KOPT-K1 (cell line): ENCODE measurements at regions not wholly inside any gene's neighbourhood (a gene's known extent, or its start where the extent isn't known, plus 50 kb on each side); places are given as distances from the start of the nearest gene placed in this dataset.

Experiments used
- H3K27ac ChIP-seq: fragments of 200-600 bp; sonication (generic); 2 replicates; pipeline ENCODE4 v1.5.1; 2016; ENCODE audit warnings: antibody characterized with exemption, mild to moderate bottlenecking, low read depth, low read length; ENCODE audit not compliant: poor library complexity, severe bottlenecking
- H3K36me3 ChIP-seq: fragments of 200-600 bp; sonication (generic); 2 replicates; pipeline ENCODE4 v1.5.1; 2017; ENCODE audit warnings: antibody characterized with exemption, mild to moderate bottlenecking, low read length, moderate library complexity; ENCODE audit not compliant: insufficient read depth
- H3K9me3 ChIP-seq: fragments of 200-600 bp; sonication (generic); 2 replicates; pipeline ENCODE4 v1.5.1; 2017; ENCODE audit warnings: antibody characterized with exemption, low read length, mild to moderate bottlenecking; ENCODE audit not compliant: insufficient read depth, poor library complexity, severe bottlenecking

DNA sequence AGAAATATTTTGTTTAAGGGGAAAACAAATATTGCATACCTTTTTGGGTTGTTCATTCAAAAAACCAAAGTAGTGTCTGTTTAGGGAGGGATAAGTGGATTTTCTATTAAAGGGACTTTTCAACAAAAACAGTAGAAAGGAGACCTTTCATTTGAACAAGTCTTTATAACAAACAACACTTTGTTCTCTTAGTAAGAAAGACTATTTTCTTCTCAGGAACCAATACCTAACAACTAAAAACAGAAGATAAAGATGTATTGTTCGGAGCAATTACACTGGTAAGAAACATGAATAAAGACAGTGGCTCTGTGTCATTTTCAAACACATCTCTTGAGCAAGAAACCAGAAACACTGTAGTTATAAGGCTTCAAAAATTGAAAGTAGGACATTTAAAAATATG, 1610.1 kb upstream of the PCDH20 start:
- no peaks in the 10 kb centered on the region for H3K9me3 ChIP-seq
- H3K36me3 ChIP-seq = no peaks in the 10 kb centered on the region
- no peak overlapping the region for H3K27ac ChIP-seq

DNA sequence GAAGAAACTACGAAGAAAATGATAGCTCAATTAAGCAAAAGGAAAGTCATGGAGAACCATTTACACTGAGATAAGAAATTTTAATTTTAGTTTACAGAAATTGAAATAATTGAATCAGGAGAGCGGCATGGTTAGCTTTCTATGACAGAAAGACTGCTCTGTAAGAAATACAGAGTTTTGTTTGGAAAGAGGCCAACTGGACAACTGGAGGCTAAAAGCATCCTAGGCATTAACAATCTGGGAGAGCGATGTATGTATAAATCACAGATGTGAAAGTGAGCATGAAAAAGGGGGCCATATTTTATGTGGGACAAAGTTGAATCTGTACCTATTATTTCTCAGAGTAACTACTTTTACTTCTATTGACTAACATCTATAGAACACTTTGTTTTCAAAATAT, 1608.8 kb upstream of the PCDH20 start:
- Histone ChIP-seq H3K27ac (no peak overlapping the region), H3K36me3 (no peaks in the 10 kb centered on the region), H3K9me3 (no peaks in the 10 kb centered on the region)

DNA sequence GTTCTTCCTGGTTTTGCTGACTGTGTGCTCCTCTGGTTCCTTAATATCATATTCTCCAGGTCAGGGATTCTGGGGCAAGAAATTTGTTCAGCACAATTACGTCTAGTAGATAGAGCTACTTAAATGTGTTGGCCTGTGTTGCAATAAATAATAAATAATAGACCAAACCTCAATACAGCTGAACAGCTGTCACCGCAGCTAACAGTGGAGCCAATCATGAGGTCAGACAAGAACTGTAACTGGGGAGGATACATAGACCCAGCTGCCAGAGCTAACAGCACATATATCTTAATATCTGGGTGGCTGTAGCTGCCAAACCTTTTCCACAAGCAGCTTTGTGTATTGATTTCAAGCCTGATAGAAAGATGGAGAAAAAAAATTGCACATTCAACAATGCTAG, 1596.3 kb upstream of the PCDH20 start:
- Histone ChIP-seq H3K27ac (no peak overlapping the region), H3K9me3 (peaks cover 57% of the 10 kb centered on the region), H3K36me3 (no peaks in the 10 kb centered on the region)

DNA sequence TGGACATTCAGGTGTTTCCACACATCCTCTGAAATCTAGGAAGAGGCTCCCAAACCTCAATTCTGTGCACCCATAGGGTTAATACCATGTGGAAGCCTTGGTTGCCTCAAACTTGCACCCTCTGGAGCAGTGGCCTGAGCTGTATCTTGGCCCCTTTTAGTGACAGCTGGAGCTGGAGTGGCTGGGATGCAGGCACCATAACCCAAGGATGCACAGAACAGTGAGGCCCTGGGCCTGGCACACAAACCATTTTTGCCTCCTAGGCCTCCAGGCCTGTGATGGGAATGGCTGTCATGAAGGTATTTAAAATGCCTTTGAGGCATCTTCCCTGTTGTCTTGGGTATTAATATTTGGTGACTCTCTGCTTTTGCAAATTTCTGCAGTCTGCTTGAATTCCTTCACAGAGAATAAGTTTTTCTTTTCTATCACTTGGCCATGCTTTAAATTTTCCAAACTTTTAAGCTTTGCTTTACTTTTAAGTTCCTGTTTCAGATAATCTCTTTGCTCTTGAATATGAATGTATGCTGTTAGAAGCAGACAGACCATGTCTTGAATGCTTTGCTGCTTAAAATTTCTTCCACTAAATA, 1594.5 kb upstream of the PCDH20 start:
- H3K27ac ChIP-seq = no peak overlapping the region
- H3K9me3 ChIP-seq = peaks cover 71% of the 10 kb centered on the region
- H3K36me3 ChIP-seq = no peaks in the 10 kb centered on the region

DNA sequence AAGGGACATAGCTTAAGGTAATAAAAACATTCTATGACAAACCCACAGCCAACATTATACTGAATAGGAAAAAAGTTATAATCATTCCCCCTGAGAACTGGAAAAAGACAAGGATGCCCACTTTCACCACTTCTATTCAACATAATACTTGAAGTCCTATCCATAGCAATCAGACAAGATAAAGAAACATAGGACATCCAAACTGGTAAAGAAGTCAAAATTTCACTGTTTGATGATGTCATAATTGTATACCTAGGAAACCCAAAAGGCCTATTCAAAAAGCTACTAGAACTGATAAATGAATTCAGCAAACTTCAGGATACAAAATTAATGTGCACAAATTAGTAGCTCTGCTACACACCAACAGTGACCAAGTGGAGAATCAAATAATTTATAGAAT, 1590.0 kb upstream of the PCDH20 start:
- no peak overlapping the region for H3K27ac ChIP-seq
- no peaks in the 10 kb centered on the region for H3K36me3 ChIP-seq
- H3K9me3 ChIP-seq = peaks cover 68% of the 10 kb centered on the region

DNA sequence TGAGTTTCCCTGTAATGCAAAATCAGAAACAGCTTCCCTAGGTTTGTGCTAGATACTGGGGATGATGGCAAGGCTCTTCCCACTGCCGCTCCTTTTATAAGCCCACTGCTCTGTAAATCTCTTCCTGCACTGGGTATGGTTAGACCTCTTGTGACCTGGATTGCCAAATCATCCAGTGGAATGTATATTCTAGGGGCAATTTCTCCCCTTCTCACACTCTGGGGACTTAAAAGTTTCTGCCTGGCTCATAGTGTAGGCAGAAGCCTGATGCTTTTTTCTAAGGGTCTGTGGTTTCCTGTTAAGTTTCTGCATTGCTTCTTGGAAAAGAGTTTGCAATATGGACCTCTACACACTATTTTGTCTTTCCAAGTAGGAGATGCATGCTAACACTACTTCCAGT, 1582.0 kb upstream of the PCDH20 start:
- H3K36me3 ChIP-seq = no peaks in the 10 kb centered on the region
- H3K27ac ChIP-seq = peak overlapping the region; percentile 89
- H3K9me3 ChIP-seq = peaks cover 18% of the 10 kb centered on the region

DNA sequence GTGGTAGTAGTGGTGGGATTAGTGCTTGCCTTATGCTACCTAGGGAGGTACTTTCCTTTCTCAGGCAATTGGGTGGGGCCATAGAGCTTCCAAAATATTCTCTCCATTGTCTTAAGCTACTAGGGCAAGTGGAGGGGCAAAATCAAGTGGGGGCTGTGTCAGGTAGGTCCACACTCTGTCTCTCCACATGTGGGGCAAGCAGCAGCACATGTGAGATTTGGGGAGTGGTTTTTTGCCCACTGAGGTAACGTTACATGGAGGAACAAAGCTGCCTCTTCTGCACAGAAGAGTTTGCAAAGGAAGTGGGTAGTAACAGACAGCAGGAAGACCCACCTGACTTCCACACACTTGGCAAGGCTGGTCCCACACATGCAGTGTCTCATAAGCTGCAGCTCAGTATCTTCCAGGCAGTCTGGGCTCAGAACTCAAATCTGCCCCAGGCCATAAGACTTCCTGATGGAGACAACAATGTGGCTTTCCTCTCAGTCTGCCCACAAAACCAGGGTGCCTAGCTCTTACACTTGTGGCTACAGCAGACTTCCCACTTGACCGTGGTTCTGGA, 1581.5 kb upstream of the PCDH20 start:
- Histone ChIP-seq H3K27ac (peak overlapping the region; percentile 89), H3K9me3 (peaks cover 17% of the 10 kb centered on the region), H3K36me3 (no peaks in the 10 kb centered on the region)

DNA sequence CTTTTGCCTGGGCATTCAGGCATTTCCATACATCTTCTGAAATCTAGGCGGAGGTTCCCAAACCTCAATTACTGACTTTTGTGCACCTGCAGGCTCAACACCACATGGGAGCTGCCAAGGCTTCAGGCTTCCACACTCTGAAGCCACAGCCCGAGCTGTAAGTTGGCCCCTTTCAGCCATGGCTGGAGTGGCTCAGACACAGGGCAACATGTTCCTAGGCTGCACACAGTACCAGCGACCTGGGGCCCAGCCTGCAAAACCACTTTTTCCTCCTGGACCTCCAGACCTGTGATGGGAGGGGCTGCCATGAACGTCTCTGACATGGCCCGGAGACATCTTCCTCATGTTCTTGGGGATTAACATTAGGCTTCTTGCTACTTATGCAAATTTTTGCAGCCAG, 1558.2 kb upstream of the PCDH20 start:
- no peak overlapping the region for H3K27ac ChIP-seq
- H3K9me3 ChIP-seq = peaks cover 16% of the 10 kb centered on the region
- H3K36me3 ChIP-seq = no peaks in the 10 kb centered on the region

DNA sequence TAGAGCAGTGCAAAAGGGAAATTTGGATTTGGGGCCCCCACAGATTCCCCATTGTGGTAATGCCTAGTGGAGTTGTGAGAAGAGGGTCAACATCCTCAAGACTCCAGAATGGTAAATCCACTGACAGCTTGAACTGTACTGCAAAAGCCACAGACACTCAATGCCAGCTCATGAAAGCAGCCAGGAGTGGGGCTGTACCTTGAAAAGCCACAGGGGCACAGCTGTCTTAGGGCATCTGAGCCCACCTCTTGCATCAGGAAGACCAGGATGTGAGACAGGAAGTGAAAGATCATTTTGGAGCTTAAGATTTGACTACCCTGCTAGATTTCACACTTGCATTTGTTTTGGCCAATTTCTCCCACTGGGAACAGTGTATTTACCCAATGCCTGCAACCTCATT, 1548.9 kb upstream of the PCDH20 start:
- Histone ChIP-seq H3K27ac (no peak overlapping the region), H3K36me3 (no peaks in the 10 kb centered on the region), H3K9me3 (peaks cover 23% of the 10 kb centered on the region)

DNA sequence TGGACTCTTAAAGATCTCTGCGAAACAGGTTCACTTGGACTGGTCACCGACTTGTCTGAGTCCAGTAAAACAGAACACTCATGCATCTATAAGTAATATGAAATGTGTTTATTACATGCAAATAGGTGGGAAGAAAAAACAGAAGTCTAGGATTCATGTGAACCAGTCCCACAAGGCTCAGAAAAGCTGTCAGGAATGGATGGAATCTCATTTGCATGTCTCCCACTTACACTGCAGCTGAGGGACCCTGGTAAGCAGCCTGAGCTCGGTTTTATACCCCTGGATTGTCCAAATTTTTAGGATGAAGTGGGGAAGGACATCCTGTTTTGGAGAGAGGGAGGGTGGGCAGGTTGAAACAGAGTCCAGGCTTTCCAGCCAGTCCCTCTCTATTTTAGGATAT, 1545.1 kb upstream of the PCDH20 start:
- Histone ChIP-seq H3K9me3 (peaks cover 13% of the 10 kb centered on the region), H3K36me3 (no peaks in the 10 kb centered on the region), H3K27ac (no peak overlapping the region)

DNA sequence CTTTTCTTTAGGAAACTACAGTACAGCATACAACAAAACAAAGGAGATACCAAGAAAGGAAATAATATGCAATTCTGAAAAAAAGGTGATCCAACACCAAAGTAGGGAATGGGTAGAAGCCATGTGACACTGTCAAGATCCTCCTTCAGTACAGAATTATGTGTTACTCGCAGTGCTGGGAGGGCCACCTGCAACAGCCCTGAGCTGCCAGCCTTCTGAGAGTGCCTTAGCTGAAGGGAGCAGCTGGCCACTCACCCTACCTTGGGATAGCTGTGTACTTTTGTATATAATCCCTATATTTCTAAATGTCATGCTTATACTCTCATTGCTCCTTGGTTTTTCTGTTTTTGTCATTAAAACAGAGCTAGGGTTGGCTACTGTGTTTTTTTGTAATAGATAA, 1518.2 kb upstream of the PCDH20 start:
- no peaks in the 10 kb centered on the region for H3K9me3 ChIP-seq
- no peak overlapping the region for H3K27ac ChIP-seq

DNA sequence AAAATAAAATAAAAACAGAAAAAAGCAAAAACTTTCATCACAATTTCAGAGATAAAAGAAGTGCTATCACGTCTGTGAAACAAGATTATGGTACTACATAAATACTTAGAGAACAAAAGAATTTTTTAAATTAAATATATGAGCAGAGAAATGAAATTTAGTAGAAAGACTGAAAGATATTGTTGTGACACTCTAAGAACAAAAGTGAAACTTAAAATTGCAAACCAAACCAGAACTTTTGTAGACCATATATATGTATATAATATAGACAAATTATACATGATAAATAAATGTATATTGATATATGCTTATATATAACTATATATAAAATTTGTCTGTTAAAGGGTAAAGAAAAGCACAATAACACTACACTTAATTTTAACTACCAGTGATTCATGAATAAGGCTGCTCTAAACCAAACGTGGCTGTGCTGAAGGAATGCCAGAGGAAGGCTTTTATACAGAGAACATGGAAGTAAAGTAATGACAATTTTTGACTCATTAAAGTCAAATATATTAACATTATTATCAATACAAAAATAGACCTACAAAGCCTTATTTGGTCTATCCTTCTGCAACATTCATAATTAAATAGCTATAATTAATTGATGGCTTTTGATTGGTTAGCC, 1516.7 kb upstream of the PCDH20 start:
- no peaks in the 10 kb centered on the region for H3K36me3 ChIP-seq
- no peaks in the 10 kb centered on the region for H3K9me3 ChIP-seq
- peak overlapping the region; percentile 35 for H3K27ac ChIP-seq

More for the DNA sequence above, 1518.2 kb upstream of the PCDH20 start:
- no peaks in the 10 kb centered on the region for H3K36me3 ChIP-seq

DNA sequence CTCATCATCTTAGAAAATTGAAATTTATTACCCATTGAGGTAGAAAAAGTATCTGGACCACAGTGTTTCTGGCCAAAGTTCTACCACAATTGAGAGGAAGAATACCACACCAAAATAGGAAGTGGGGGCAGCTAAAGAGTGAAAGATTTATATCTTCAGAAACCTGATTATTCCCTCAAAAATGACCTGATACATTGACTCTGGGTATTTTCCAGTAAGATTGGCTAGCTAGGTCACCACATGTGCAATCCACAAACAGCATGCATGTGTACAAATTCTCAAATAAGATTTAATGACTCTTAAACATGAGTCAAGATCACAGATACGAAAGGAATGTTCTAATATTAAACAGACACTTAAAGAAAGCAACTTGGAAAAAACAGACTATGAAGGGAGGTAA, 1516.2 kb upstream of the PCDH20 start:
- Histone ChIP-seq H3K27ac (peak overlapping the region; percentile 35), H3K36me3 (no peaks in the 10 kb centered on the region), H3K9me3 (no peaks in the 10 kb centered on the region)

DNA sequence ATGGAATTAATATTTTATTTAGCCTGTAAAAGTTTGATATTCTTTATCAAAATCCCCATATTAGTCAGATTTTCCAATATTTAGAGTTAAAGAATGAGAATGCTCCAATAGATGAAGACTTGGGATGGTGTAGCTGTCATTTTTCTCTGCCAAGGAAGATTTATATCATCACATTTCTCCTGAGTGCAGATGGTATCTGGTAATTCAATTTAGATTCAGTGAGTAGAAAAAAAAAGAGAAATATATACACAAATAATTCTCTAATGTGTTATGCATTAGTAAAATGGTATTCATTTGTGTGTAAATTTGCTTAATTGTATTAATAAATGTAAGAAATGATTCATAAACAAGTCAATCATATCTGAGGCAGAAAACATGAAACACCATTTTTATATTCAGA, 1508.7 kb upstream of the PCDH20 start:
- no peaks in the 10 kb centered on the region for H3K36me3 ChIP-seq
- H3K27ac ChIP-seq = no peak overlapping the region

DNA sequence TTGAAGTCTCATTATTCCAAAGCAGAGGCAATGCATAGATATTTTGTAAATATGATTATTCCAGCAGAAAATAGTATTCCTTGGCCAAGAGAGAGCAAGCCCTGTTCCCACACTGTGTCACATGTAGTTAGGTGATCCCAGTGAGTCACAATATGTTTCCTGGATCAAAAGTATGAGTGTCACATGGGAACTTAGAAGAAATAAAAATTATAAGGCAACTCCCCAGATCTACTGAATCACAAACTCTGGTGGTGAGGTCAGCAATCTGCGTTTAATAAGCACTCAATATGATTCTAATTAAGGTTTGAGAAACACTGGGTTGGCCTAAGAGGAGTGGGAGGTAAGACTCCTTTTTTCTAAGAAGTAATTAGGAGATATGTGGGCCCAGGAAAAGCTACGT, 1504.5 kb upstream of the PCDH20 start:
- Histone ChIP-seq H3K27ac (no peak overlapping the region), H3K36me3 (no peaks in the 10 kb centered on the region), H3K9me3 (peaks cover 12% of the 10 kb centered on the region)

More for the DNA sequence above, 1508.7 kb upstream of the PCDH20 start:
- peaks cover 5% of the 10 kb centered on the region for H3K9me3 ChIP-seq

DNA sequence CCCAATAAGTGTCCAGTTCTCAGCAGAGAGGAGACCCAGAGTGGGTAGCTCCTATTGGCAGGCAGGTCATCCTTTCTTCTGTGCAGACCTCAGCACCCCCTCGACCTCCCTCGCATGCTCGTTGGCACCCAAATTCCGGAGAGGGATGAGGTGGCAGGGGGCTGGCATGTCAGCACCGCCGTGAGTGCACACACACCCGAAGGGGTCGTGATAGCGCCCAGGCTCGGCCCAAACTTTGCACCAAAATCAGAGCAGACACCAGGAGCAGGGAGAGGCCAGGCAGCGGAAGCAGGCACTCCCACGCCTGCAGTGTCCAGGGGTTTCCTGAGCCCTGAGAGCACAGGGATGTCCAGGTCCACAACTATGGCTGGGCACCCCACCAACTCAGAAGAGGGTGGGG, 1503.8 kb upstream of the PCDH20 start:
- Histone ChIP-seq H3K9me3 (peaks cover 12% of the 10 kb centered on the region), H3K36me3 (no peaks in the 10 kb centered on the region), H3K27ac (no peak overlapping the region)
